ENCODE measurements at regions not wholly inside any gene's neighbourhood (a gene's known extent, or its start where the extent isn't known, plus 50 kb on each side); places are given as distances from the start of the nearest gene placed in this dataset.

- TF ChIP-seq EZH2 (IDR thresholded peaks at IDR 0.05; ENCODE audit: borderline replicate concordance, low read length), result no peak
- TF ChIP-seq CTCF (conservative IDR thresholded peaks at IDR 0.05 in 1 of 2, IDR thresholded peaks at IDR 0.05 in 1 of 2; ENCODE audit: extremely low read depth in 1 of 2, insufficient read depth in 1 of 2, low read depth in 1 of 2, low read length in 2 of 2), result no peak
These were observed 120.8 kb upstream of the GLI2 start for GRCh38 chr2:120614901-120615300.
